GM06990 (cell line): ENCODE measurements at regions not wholly inside any gene's neighbourhood (a gene's known extent, or its start where the extent isn't known, plus 50 kb on each side); places are given as distances from the start of the nearest gene placed in this dataset.
"Not testable (repeated sequence)": the region's sequence is repeated elsewhere in the genome, so short reads cannot be mapped to it uniquely, and the experiment has no call there.

Experiments used
- DNase-seq: peaks from one replicate; pipeline ENCODE4 v3.0.0-alpha.2; 2011; ENCODE audit not compliant: insufficient read length; ENCODE audit errors: extremely low read depth
- H3K27me3 ChIP-seq: replicated peaks from 2 replicates; pipeline ENCODE4 v1.6.0; 2011; ENCODE audit warnings: low read length; ENCODE audit not compliant: control insufficient read depth, insufficient read depth
- H3K36me3 ChIP-seq: 2 replicates; pipeline ENCODE4 v1.5.1; 2011; ENCODE audit warnings: low read length; ENCODE audit not compliant: control insufficient read depth, insufficient read depth
- H3K4me3 ChIP-seq: replicated peaks from 2 replicates; pipeline ENCODE4 v1.5.1; 2011; ENCODE audit warnings: low read depth, mild to moderate bottlenecking, control low read depth, low read length
- CTCF ChIP-seq: IDR thresholded peaks from 2 replicates; pipeline ENCODE4 v1.5.1; 2011; ENCODE audit warnings: low read length, control low read depth, mild to moderate bottlenecking, inconsistent platforms; ENCODE audit not compliant: insufficient read depth, poor library complexity, severe bottlenecking

- no peak for TF ChIP-seq CTCF
- Histone ChIP-seq H3K27me3 (no peaks in the 10 kb centered on the region), H3K4me3 (no peak overlapping the region), H3K36me3 (no peaks in the 10 kb centered on the region)
- DNase-seq, result no peak
Observed at GRCh38 chrX:87409113-87409841, 108.3 kb upstream of the KLHL4 start.

- H3K27me3 ChIP-seq, result no peaks in the 10 kb centered on the region
- no peak overlapping the region for H3K4me3 ChIP-seq
- TF ChIP-seq CTCF, result no peak
- DNase-seq, result no peak
- H3K36me3 ChIP-seq, result no peaks in the 10 kb centered on the region
Observed at GRCh38 chrX:87425618-87426017, 92.0 kb upstream of the KLHL4 start.

- no peak for TF ChIP-seq CTCF
- H3K27me3 ChIP-seq, result no peaks in the 10 kb centered on the region
- H3K4me3 ChIP-seq, result no peak overlapping the region
- H3K36me3 ChIP-seq, result no peaks in the 10 kb centered on the region
- no peak for DNase-seq
Observed at GRCh38 chrX:87434618-87435017, 83.0 kb upstream of the KLHL4 start.

- not testable (repeated sequence) for H3K36me3 ChIP-seq, H3K4me3 ChIP-seq, H3K27me3 ChIP-seq, DNase-seq
Observed at GRCh38 chrX:87448613-87449012, 69.0 kb upstream of the KLHL4 start.

- not testable (repeated sequence) for H3K4me3 ChIP-seq, H3K27me3 ChIP-seq, H3K36me3 ChIP-seq, DNase-seq
Observed at GRCh38 chrX:87465757-87466156, 51.8 kb upstream of the KLHL4 start.
